ELF-1 (cell line): ENCODE measurements at regions not wholly inside any gene's neighbourhood (a gene's known extent, or its start where the extent isn't known, plus 50 kb on each side); places are given as distances from the start of the nearest gene placed in this dataset.

ENCODE experiments used
- DNase-seq: peaks from one replicate; pipeline ENCODE4 v3.0.0-alpha.2; 2016; ENCODE audit warnings: low read depth, low spot score

GRCh38 chr6:138550346-138550767 lies 51.1 kb upstream of the NHSL1 start:
- DNase-seq = no peak

- no peak for DNase-seq
Observed at GRCh38 chr6:138554146-138554545, 54.9 kb upstream of the NHSL1 start.

GRCh38 chr6:138555421-138555988 lies 56.2 kb upstream of the NHSL1 start:
- peak; percentile 93 for DNase-seq

- no peak for DNase-seq
Observed at GRCh38 chr6:138557147-138557546, 57.9 kb upstream of the NHSL1 start.

GRCh38 chr6:138559143-138559542 lies 59.8 kb upstream of the NHSL1 start:
- DNase-seq = no peak

GRCh38 chr6:138560130-138560860 lies 61.0 kb upstream of the NHSL1 start:
- DNase-seq = peak; percentile 60

- DNase-seq = no peak
Observed at GRCh38 chr6:138562691-138563090, 63.4 kb upstream of the NHSL1 start.

- no peak for DNase-seq
Observed at GRCh38 chr6:138563231-138563630, 63.9 kb upstream of the NHSL1 start.

GRCh38 chr6:138563650-138564049 lies 64.4 kb upstream of the NHSL1 start:
- peak; percentile 78 for DNase-seq

- DNase-seq = no peak
Observed at GRCh38 chr6:138564170-138564721, 65.0 kb upstream of the NHSL1 start.

GRCh38 chr6:138567052-138567451 lies 67.8 kb upstream of the NHSL1 start:
- DNase-seq = no peak

- no peak for DNase-seq
Observed at GRCh38 chr6:138568997-138569396, 69.7 kb upstream of the NHSL1 start.

GRCh38 chr6:138569554-138569953 lies 70.3 kb upstream of the NHSL1 start:
- no peak for DNase-seq

GRCh38 chr6:138569970-138570724 lies 70.9 kb upstream of the NHSL1 start:
- no peak for DNase-seq

- DNase-seq = no peak
Observed at GRCh38 chr6:138570725-138571029, 71.4 kb upstream of the NHSL1 start.

GRCh38 chr6:138571181-138571580 lies 71.9 kb upstream of the NHSL1 start:
- no peak for DNase-seq

GRCh38 chr6:138571585-138572166 lies 72.4 kb upstream of the NHSL1 start:
- no peak for DNase-seq

GRCh38 chr6:138572167-138572875 lies 73.0 kb upstream of the NHSL1 start:
- DNase-seq = peak; percentile 84

- peak; percentile 77 for DNase-seq
Observed at GRCh38 chr6:138572885-138573284, 73.6 kb upstream of the NHSL1 start.

GRCh38 chr6:138575257-138575656 lies 76.0 kb upstream of the NHSL1 start:
- no peak for DNase-seq

GRCh38 chr6:138576313-138576712 lies 77.0 kb upstream of the NHSL1 start:
- no peak for DNase-seq
